ENCODE measurements at regions not wholly inside any gene's neighbourhood (a gene's known extent, or its start where the extent isn't known, plus 50 kb on each side); places are given as distances from the start of the nearest gene placed in this dataset.
"Not testable (repeated sequence)": the region's sequence is repeated elsewhere in the genome, so short reads cannot be mapped to it uniquely, and the experiment has no call there.

GRCh38 chr7:131032786-131033185, 294.9 kb upstream of the MKLN1 start:
- Histone ChIP-seq H3K4me2 (peak overlapping the region in 2 of 11 experiments; percentile 43 to 59; a peak in 3 of 22 replicates), H3K9me3 (replicated peaks in 1 of 11) (no peaks in the 10 kb centered on the region), H3K27ac (no peak overlapping the region), H3K4me3 (no peak overlapping the region), H3K36me3 (peaks cover 0 to 43% (median 0%) of the 10 kb centered on the region in 11 experiments; a peak in 5 of 22 replicates), H4K20me1 (peaks cover 2 to 100% (median 56%) of the 10 kb centered on the region in 11 experiments; a peak in 16 of 22 replicates), H3K9ac (no peak overlapping the region), H3K27me3 (no peaks in the 10 kb centered on the region), H3K4me1 (peaks cover 0 to 43% (median 3%) of the 10 kb centered on the region in 10 experiments; a peak in 11 of 20 replicates)
- TF ChIP-seq Cebpa-rat (IDR thresholded peaks at IDR 0.05): no peak

- Histone ChIP-seq H3K9ac (no peak overlapping the region), H3K36me3 (peaks cover 0 to 50% (median 0%) of the 10 kb centered on the region in 11 experiments; a peak in 6 of 22 replicates), H3K4me1 (peaks cover 0 to 35% (median 0%) of the 10 kb centered on the region in 10 experiments; a peak in 7 of 20 replicates), H3K27me3 (no peaks in the 10 kb centered on the region), H3K27ac (no peak overlapping the region), H3K4me2 (no peak overlapping the region), H3K4me3 (no peak overlapping the region), H4K20me1 (peaks cover 0 to 100% (median 56%) of the 10 kb centered on the region in 11 experiments; a peak in 16 of 22 replicates), H3K9me3 (replicated peaks in 1 of 11) (no peaks in the 10 kb centered on the region)
- no peak for TF ChIP-seq Cebpa-rat (IDR thresholded peaks at IDR 0.05)
These were observed 293.4 kb upstream of the MKLN1 start for GRCh38 chr7:131034166-131034881.

GRCh38 chr7:131035088-131035770, 292.4 kb upstream of the MKLN1 start:
- Histone ChIP-seq H3K27me3 (no peaks in the 10 kb centered on the region), H3K4me1 (peaks cover 0 to 44% (median 0%) of the 10 kb centered on the region in 10 experiments; a peak in 7 of 20 replicates), H3K4me2 (no peak overlapping the region), H3K9me3 (replicated peaks in 1 of 11) (no peaks in the 10 kb centered on the region), H3K27ac (no peak overlapping the region), H3K4me3 (no peak overlapping the region), H3K36me3 (peaks cover 0 to 41% (median 0%) of the 10 kb centered on the region in 11 experiments; a peak in 4 of 22 replicates), H3K9ac (no peak overlapping the region), H4K20me1 (peaks cover 0 to 100% (median 52%) of the 10 kb centered on the region in 11 experiments; a peak in 15 of 22 replicates)
- TF ChIP-seq Cebpa-rat (IDR thresholded peaks at IDR 0.05): no peak

- Histone ChIP-seq H3K27ac (no peak overlapping the region), H3K4me2 (no peak overlapping the region), H4K20me1 (peaks cover 0 to 100% (median 62%) of the 10 kb centered on the region in 11 experiments; a peak in 18 of 22 replicates), H3K27me3 (no peaks in the 10 kb centered on the region), H3K4me1 (peaks cover 0 to 31% (median 0%) of the 10 kb centered on the region in 10 experiments; a peak in 6 of 20 replicates), H3K4me3 (no peak overlapping the region), H3K9me3 (replicated peaks in 1 of 11) (no peaks in the 10 kb centered on the region), H3K36me3 (peaks cover 0 to 53% (median 0%) of the 10 kb centered on the region in 11 experiments; a peak in 5 of 22 replicates), H3K9ac (no peak overlapping the region)
- TF ChIP-seq Cebpa-rat (IDR thresholded peaks at IDR 0.05): no peak
These were observed 289.5 kb upstream of the MKLN1 start for GRCh38 chr7:131038153-131038552.

GRCh38 chr7:131039355-131039762, 288.3 kb upstream of the MKLN1 start:
- H3K9me3 ChIP-seq (replicated peaks in 1 of 11): no peaks in the 10 kb centered on the region
- peaks cover 0 to 54% (median 0%) of the 10 kb centered on the region in 11 experiments; a peak in 6 of 22 replicates for H3K36me3 ChIP-seq
- peak overlapping the region in 1 of 11 experiments; percentile 42; a peak in 1 of 22 replicates for H3K9ac ChIP-seq
- no peaks in the 10 kb centered on the region for H3K27me3 ChIP-seq
- peaks cover 0 to 100% (median 59%) of the 10 kb centered on the region in 11 experiments; a peak in 17 of 22 replicates for H4K20me1 ChIP-seq
- H3K4me2 ChIP-seq: peak overlapping the region in 2 of 11 experiments; percentile 4 to 12; a peak in 2 of 22 replicates
- H3K4me3 ChIP-seq: no peak overlapping the region
- TF ChIP-seq Cebpa-rat (IDR thresholded peaks at IDR 0.05): no peak
- peaks cover 0 to 26% (median 0%) of the 10 kb centered on the region in 10 experiments; a peak in 5 of 20 replicates for H3K4me1 ChIP-seq
- H3K27ac ChIP-seq: no peak overlapping the region

- Histone ChIP-seq H3K9me3 (replicated peaks in 1 of 11) (no peaks in the 10 kb centered on the region), H4K20me1 (peaks cover 0 to 100% (median 54%) of the 10 kb centered on the region in 11 experiments; a peak in 17 of 22 replicates), H3K9ac (peak overlapping the region in 1 of 11 experiments; percentile 42; a peak in 1 of 22 replicates), H3K36me3 (peaks cover 0 to 51% (median 0%) of the 10 kb centered on the region in 11 experiments; a peak in 6 of 22 replicates), H3K27me3 (no peaks in the 10 kb centered on the region), H3K4me3 (no peak overlapping the region), H3K4me1 (peaks cover 0 to 26% (median 0%) of the 10 kb centered on the region in 10 experiments; a peak in 5 of 20 replicates), H3K27ac (no peak overlapping the region), H3K4me2 (peak overlapping the region in 1 of 11 experiments; percentile 12; a peak in 2 of 22 replicates)
- TF ChIP-seq Cebpa-rat (IDR thresholded peaks at IDR 0.05): no peak
These were observed 287.8 kb upstream of the MKLN1 start for GRCh38 chr7:131039836-131040235.

- H3K9ac ChIP-seq: no peak overlapping the region
- no peak overlapping the region for H3K27ac ChIP-seq
- peak overlapping the region in 2 of 11 experiments; percentile 12 to 47; a peak in 2 of 22 replicates for H3K4me2 ChIP-seq
- H3K36me3 ChIP-seq: peaks cover 0 to 55% (median 3%) of the 10 kb centered on the region in 11 experiments; a peak in 12 of 22 replicates
- no peaks in the 10 kb centered on the region for H3K27me3 ChIP-seq
- H3K9me3 ChIP-seq (replicated peaks in 1 of 11): peaks cover 2 to 4% (median 3%) of the 10 kb centered on the region in 11 experiments; a peak in 21 of 22 replicates
- peaks cover 0 to 100% (median 51%) of the 10 kb centered on the region in 11 experiments; a peak in 17 of 22 replicates for H4K20me1 ChIP-seq
- no peak for TF ChIP-seq Cebpa-rat (IDR thresholded peaks at IDR 0.05)
- H3K4me3 ChIP-seq: no peak overlapping the region
- peaks cover 0 to 26% (median 0%) of the 10 kb centered on the region in 10 experiments; a peak in 4 of 20 replicates for H3K4me1 ChIP-seq
These were observed 287.2 kb upstream of the MKLN1 start for GRCh38 chr7:131040467-131040932.

GRCh38 chr7:131041012-131041695, 286.5 kb upstream of the MKLN1 start:
- not testable (repeated sequence) for H3K27me3 ChIP-seq, H3K4me2 ChIP-seq, H3K27ac ChIP-seq, H3K9ac ChIP-seq, H3K4me3 ChIP-seq
- H3K9me3 ChIP-seq (replicated peaks in 1 of 11): peaks cover 6 to 11% (median 9%) of the 10 kb centered on the region in 11 experiments; a peak in 21 of 22 replicates
- peaks cover 0 to 100% (median 51%) of the 10 kb centered on the region in 11 experiments; a peak in 17 of 22 replicates for H4K20me1 ChIP-seq
- peaks cover 0 to 62% (median 9%) of the 10 kb centered on the region in 11 experiments; a peak in 14 of 22 replicates for H3K36me3 ChIP-seq
- peaks cover 0 to 26% (median 0%) of the 10 kb centered on the region in 10 experiments; a peak in 4 of 20 replicates for H3K4me1 ChIP-seq

Measured in BLaER1 treated with 17β-estradiol and CSF1 and Interleukin-3, amounts not matched to agents 10 nM and 100 nM (cell line).